GM12878 (cell line): ENCODE measurements at regions not wholly inside any gene's neighbourhood (a gene's known extent, or its start where the extent isn't known, plus 50 kb on each side); places are given as distances from the start of the nearest gene placed in this dataset.

Experiments used
- CTCF ChIP-seq, 3 experiments: IDR thresholded peaks in 2 of 3; conservative IDR thresholded peaks in 1 of 3; 2 replicates each; pipeline ENCODE4 v1.5.1; 2011; ENCODE audit warnings: low read depth in 3 of 3, low read length in 3 of 3, mild to moderate bottlenecking in 3 of 3, control low read depth in 2 of 3, moderate library complexity in 2 of 3, inconsistent platforms in 1 of 3, mixed read lengths in 1 of 3; ENCODE audit not compliant: control insufficient read depth in 2 of 3, insufficient read depth in 1 of 3; ENCODE audit errors: extremely low read depth in 1 of 3
- PML ChIP-seq: IDR thresholded peaks from 2 replicates; pipeline ENCODE4 v1.6.1; 2012; ENCODE audit warnings: low read length, inconsistent platforms
- RAD21 ChIP-seq: IDR thresholded peaks from 2 replicates; pipeline ENCODE4 v1.6.1; 2011; ENCODE audit warnings: mild to moderate bottlenecking, low read depth, low read length, moderate library complexity; ENCODE audit not compliant: insufficient read depth
- RELA ChIP-seq: fragments of 450-650 bp; IDR thresholded peaks from 2 replicates; pipeline ENCODE4 v1.8.0; 2014; ENCODE audit warnings: borderline replicate concordance; ENCODE audit not compliant: partially characterized antibody
- SP1 ChIP-seq: IDR thresholded peaks from one replicate; pipeline ENCODE4 v1.6.1; 2011; ENCODE audit warnings: low read depth, low read length
- TBL1XR1 ChIP-seq: IDR thresholded peaks from 2 replicates; pipeline ENCODE4 v1.6.1; 2012; ENCODE audit warnings: low read depth, low read length, improper control_type of control experiment
- USF1 ChIP-seq: IDR thresholded peaks from 2 replicates; pipeline ENCODE4 v1.6.1; 2011; ENCODE audit warnings: borderline replicate concordance, low read depth, mild to moderate bottlenecking, moderate library complexity, mixed read lengths, low read length; ENCODE audit not compliant: insufficient read depth; ENCODE audit errors: extremely low read length
- USF2 ChIP-seq: IDR thresholded peaks from 2 replicates; pipeline ENCODE4 v1.6.1; 2011; ENCODE audit warnings: low read depth, low read length, improper control_type of control experiment, borderline replicate concordance
- ZNF24 ChIP-seq: fragments of 450-650 bp; IDR thresholded peaks from 2 replicates; pipeline ENCODE4 v1.6.1; 2017; ENCODE audit warnings: antibody characterized with exemption, mild to moderate bottlenecking
- ZNF687 ChIP-seq: fragments of 450-650 bp; IDR thresholded peaks from 2 replicates; pipeline ENCODE4 v1.6.1; 2017; ENCODE audit warnings: mild to moderate bottlenecking, moderate library complexity

GRCh38 chr1:208977012-208977411 is 606.5 kb upstream of the CAMK1G start:
- TF ChIP-seq ZNF687 (no peak), TBL1XR1 (no peak), ZNF24 (no peak), CTCF (IDR thresholded peaks at IDR 0.05 in 2 of 3, conservative IDR thresholded peaks at IDR 0.05 in 1 of 3; ENCODE audit: control insufficient read depth in 2 of 3, extremely low read depth in 1 of 3, insufficient read depth in 1 of 3, low read depth in 3 of 3, low read length in 3 of 3) (no peak), USF2 (no peak), RELA (no peak), PML (no peak), SP1 (no peak), RAD21 (no peak), USF1 (no peak)
